ENCODE measurements at regions not wholly inside any gene's neighbourhood (a gene's known extent, or its start where the extent isn't known, plus 50 kb on each side); places are given as distances from the start of the nearest gene placed in this dataset.

DNA sequence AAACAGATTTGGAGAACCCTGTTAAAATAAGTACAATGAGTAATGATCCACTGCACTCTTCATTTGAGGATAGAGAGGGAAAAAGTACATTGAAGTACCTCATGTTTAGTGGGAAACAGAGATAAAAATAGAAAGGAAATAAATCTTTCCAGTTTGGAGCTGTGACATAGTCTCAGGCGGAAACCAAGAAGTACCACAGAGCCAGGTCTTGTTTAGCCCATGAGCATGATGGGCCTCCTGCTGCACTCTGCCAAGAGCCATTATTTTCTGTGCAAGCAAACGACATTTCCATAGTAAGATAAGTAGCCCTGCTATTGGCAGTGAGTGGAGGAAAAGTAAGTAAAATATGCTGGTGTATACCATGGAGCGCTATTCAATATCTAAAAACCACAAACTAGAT lies 796.1 kb downstream of the TBL1XR1 start:
- TF ChIP-seq, protein P1, sequence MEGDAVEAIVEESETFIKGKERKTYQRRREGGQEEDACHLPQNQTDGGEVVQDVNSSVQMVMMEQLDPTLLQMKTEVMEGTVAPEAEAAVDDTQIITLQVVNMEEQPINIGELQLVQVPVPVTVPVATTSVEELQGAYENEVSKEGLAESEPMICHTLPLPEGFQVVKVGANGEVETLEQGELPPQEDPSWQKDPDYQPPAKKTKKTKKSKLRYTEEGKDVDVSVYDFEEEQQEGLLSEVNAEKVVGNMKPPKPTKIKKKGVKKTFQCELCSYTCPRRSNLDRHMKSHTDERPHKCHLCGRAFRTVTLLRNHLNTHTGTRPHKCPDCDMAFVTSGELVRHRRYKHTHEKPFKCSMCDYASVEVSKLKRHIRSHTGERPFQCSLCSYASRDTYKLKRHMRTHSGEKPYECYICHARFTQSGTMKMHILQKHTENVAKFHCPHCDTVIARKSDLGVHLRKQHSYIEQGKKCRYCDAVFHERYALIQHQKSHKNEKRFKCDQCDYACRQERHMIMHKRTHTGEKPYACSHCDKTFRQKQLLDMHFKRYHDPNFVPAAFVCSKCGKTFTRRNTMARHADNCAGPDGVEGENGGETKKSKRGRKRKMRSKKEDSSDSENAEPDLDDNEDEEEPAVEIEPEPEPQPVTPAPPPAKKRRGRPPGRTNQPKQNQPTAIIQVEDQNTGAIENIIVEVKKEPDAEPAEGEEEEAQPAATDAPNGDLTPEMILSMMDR (IDR thresholded peaks at IDR 0.05; ENCODE audit: insufficient read depth, missing control alignments): no peak
- FAIRE-seq (no peak), DNase-seq (ENCODE audit: insufficient read length, low spot score) (no peak)

DNA sequence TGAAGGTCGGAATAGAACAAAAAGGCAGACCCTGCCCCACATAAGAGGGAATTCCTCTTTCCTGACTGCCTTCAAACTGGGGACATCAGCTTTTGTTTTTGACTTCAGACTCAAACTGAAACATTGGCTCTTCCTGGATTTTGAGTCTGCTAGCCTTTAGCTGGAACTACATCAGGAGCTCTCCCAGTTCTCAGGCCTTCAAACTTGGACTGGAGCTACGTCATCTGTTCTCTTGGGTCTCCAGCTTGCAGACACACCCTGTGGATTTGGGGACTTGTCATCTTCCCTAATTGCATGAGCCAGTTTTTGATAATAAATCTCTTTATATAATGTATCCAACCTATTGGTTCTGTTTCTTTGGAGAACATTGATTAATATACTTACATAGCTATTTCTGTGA lies 798.1 kb downstream of the TBL1XR1 start:
- no peak for DNase-seq (ENCODE audit: insufficient read length, low spot score)
- TF ChIP-seq, protein P1 (IDR thresholded peaks at IDR 0.05; ENCODE audit: insufficient read depth, missing control alignments): no peak
- no peak for FAIRE-seq

DNA sequence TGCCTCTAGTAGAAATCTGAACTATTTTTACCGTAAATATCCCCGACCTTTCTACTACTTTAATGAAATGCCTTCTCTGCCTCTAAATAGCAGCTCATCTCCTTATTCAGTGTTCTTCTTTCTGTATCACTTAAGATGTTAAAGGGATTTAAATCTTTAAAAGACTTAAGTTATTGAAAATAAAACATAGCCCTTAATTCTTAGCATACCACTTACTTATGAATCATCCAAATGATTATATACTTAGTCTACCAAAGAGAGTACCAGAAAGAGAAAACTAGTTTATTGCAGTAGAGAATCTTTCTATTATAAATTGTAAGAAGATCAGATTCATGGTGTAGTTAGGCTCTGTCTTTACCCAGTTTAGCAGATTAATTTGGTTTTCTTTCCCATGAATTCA lies 802.0 kb downstream of the TBL1XR1 start:
- FAIRE-seq: no peak
- TF ChIP-seq, protein P1 (IDR thresholded peaks at IDR 0.05; ENCODE audit: insufficient read depth, missing control alignments): no peak

DNA sequence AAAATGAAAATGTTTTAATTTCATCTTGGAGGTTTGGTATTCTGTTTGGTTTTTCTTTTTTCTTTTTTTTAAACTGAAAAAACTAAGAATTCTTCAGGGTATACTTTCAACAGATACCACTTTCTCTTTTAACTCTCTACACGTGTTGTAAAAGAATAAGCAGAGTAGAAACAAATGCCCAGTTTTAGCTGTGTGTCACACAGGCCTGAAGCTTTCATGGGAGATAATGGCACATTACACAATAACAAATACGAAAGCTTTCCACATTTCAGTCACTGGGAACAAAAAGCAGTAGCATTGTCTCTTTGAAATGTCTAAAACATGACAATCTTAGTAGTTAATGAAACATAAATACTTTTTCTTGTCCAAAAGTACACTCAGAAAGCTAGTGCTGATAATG lies 818.5 kb downstream of the TBL1XR1 start:
- DNase-seq (ENCODE audit: insufficient read length, low spot score): no peak
- TF ChIP-seq, protein P1 (IDR thresholded peaks at IDR 0.05; ENCODE audit: insufficient read depth, missing control alignments): no peak

More for the DNA sequence above, 802.0 kb downstream of the TBL1XR1 start:
- DNase-seq (ENCODE audit: insufficient read length, low spot score): no peak

DNA sequence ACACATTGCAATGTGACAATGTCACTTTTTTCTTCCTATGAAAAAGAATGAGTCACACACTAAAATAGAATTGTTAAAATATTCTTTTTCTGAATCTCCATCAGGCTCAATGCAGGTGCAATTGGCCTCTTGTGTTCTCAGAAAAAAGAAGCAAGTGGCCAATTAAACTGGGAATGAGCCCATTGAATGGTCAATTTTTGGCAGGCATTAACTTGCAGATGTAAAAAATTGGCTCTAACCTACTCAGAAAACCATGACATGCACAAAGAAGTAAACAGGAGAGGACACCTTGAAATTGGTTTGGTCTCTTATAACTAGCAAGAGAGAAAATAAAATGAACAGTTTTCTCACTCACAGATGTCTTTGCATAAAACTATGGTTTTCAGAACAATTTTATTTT lies 820.8 kb downstream of the TBL1XR1 start:
- FAIRE-seq: no peak
- TF ChIP-seq, protein P1 (IDR thresholded peaks at IDR 0.05; ENCODE audit: insufficient read depth, missing control alignments): no peak
- DNase-seq (ENCODE audit: insufficient read length, low spot score): no peak

More for the DNA sequence above, 818.5 kb downstream of the TBL1XR1 start:
- FAIRE-seq: no peak

DNA sequence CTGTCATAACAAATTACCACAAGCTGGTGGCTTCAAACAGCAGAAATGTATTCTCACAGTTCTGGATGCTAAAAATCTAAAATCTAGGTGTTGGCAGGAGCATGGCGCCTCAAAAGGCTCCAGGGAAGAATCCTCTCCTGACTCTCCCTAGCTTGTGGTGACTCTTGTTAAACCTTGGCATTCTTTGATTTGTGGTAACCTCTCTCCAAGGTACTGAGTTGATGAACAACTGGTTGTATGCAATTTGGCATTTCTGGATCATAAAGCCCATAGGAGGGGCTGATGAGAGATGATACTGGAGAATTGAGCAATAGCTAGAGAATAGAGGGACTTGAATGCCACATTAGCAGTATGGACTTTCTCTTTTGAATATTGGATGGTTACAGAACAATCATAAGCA lies 821.8 kb downstream of the TBL1XR1 start:
- DNase-seq (ENCODE audit: insufficient read length, low spot score): no peak
- TF ChIP-seq, protein P1 (IDR thresholded peaks at IDR 0.05; ENCODE audit: insufficient read depth, missing control alignments): no peak
- FAIRE-seq: no peak

DNA sequence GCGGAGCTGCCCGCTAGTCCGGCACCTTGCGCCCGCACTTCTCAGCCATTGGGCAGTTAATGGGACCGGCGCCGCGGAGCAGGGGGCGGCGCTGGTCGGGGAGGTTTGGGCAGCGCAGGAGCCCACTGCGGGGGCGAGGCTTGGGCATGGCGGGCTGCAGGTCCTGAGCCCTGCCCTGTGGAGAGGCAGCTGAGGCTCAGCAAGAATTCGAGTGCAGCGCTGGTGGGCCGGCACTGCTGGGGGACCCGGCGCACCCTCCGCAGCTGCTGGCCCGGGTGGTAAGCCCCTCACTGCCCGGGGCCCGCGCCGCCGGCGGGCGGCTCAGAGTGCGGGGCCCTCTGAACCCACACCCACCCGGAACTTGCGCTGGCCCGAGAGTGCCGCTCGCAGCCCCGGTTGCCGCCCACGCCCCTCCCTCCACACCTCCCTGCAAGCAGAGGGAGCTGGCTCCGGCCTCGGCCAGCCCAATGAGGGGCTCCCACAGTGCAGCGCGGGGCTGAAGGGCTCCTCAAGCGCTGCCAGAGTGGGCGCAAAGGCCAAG lies 835.0 kb downstream of the TBL1XR1 start:
- TF ChIP-seq, protein P1 (IDR thresholded peaks at IDR 0.05; ENCODE audit: insufficient read depth, missing control alignments): no peak
- FAIRE-seq (no peak), DNase-seq (ENCODE audit: insufficient read length, low spot score) (no peak)

Measured in D721Med (cell line).